Right atrium auricular region (tissue), 2 donors: ENCODE measurements at regions not wholly inside any gene's neighbourhood (a gene's known extent, or its start where the extent isn't known, plus 50 kb on each side); places are given as distances from the start of the nearest gene placed in this dataset.

Source experiments
- DNase-seq: peaks from one replicate; pipeline ENCODE4 v3.0.0-alpha.2; 2019; ENCODE audit warnings: low spot score
- H3K27ac ChIP-seq, 2 donors: fragments of 200-600 bp; sonication (generic); 1 replicate in 1 of 2; 2 replicates in 1 of 2; pipeline ENCODE4 v1.5.1; 2016 to 2019
- H3K27me3 ChIP-seq, 2 donors: fragments of 200-600 bp; sonication (generic); one replicate each; pipeline versions ENCODE4 v1.5.1 to v1.6.0; 2017 to 2019
- H3K36me3 ChIP-seq: fragments of 200-600 bp; sonication (generic); one replicate; pipeline ENCODE4 v1.5.1; 2016
- H3K4me1 ChIP-seq, 2 donors: fragments of 200-600 bp; sonication (generic); one replicate each; pipeline versions ENCODE4 v1.5.1 to v1.6.0; 2017 to 2019
- H3K4me3 ChIP-seq, 2 donors: fragments of 200-600 bp; sonication (generic); 1 replicate in 1 of 2; 2 replicates in 1 of 2; pipeline ENCODE4 v1.5.1; 2017 to 2019; ENCODE audit warnings: mild to moderate bottlenecking in 1 of 2, moderate library complexity in 1 of 2
- H3K9me3 ChIP-seq, 2 donors: fragments of 200-600 bp; sonication (generic); one replicate each; pipeline ENCODE4 v1.5.1; 2019
- TF ChIP-seq, protein P1 (sequence below), 2 donors: fragments of 200-600 bp; sonication (generic); IDR thresholded peaks; one replicate each; pipeline ENCODE4 v1.5.1; 2019; ENCODE audit warnings: antibody characterized with exemption in 2 of 2

DNA sequence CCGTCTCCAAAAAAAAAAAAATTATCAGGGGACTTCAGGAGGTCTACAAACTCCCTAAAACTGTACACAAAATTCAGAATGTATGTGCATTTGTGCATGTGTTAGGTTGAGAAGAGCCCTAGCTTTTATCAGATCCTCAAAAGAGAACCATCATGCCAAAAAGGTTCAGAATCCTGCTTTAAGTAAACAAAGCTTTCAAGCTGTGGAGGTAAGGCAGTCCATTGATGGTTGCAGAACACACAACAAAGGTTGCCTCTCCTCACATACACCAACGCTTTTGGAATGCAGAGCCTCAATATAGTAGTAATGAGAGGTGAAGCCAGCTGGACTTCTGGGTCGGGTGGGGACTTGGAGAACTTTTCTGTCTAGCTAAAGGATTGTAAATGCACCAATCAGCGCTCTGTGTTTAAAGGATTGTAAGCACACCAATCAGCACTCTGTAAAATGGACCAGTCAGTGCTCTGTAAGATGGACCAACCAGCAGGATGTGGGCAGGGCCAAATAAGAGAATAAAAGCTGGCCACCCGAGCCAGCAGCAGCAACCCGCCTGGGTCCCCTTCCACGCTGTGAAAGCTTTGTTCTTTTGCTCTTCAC is 57.9 kb upstream of the RNF38 start:
- Histone ChIP-seq H3K4me3 (no peak overlapping the region), H3K27ac (no peak overlapping the region), H3K36me3 (peaks cover 5% of the 10 kb centered on the region), H3K27me3 (no peaks in the 10 kb centered on the region), H3K9me3 (no peaks in the 10 kb centered on the region), H3K4me1 (peaks cover 0 to 24% of the 10 kb centered on the region in 2 donors)
- TF ChIP-seq, protein P1, sequence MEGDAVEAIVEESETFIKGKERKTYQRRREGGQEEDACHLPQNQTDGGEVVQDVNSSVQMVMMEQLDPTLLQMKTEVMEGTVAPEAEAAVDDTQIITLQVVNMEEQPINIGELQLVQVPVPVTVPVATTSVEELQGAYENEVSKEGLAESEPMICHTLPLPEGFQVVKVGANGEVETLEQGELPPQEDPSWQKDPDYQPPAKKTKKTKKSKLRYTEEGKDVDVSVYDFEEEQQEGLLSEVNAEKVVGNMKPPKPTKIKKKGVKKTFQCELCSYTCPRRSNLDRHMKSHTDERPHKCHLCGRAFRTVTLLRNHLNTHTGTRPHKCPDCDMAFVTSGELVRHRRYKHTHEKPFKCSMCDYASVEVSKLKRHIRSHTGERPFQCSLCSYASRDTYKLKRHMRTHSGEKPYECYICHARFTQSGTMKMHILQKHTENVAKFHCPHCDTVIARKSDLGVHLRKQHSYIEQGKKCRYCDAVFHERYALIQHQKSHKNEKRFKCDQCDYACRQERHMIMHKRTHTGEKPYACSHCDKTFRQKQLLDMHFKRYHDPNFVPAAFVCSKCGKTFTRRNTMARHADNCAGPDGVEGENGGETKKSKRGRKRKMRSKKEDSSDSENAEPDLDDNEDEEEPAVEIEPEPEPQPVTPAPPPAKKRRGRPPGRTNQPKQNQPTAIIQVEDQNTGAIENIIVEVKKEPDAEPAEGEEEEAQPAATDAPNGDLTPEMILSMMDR (IDR thresholded peaks at IDR 0.05) = no peak
- DNase-seq = no peak

DNA sequence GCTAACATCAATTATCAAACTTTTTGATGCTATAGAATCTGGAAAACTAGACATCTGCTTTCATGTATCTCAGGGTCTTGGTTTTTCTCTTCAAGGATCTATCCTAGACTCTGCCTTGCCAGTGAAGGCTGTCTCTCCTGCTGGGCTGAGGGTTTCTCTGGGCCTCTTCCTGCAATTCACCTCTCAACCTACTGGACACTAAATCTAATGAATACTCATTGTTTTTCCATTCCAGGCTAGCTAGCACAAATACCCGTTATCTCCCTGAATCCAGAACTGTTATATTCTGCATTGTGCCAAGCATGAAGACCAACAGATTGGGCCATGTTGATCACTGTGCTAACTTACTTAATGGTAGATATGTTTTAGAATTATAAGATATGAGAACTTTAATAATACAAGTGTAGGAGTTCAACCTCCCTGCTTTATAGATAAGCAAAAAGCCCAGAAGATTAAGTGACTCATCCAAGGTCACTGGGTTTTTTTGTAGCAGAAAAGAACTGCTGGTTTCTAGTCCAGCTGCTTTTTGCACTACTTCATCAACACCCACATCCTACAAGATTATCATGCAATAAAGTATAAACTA is 56.5 kb upstream of the RNF38 start:
- no peak overlapping the region for H3K4me3 ChIP-seq
- no peak for DNase-seq
- H3K27ac ChIP-seq = no peak overlapping the region
- peaks cover 0 to 11% of the 10 kb centered on the region in 2 donors for H3K4me1 ChIP-seq
- no peaks in the 10 kb centered on the region for H3K27me3 ChIP-seq
- H3K36me3 ChIP-seq = peaks cover 5% of the 10 kb centered on the region
- TF ChIP-seq, protein P1 (IDR thresholded peaks at IDR 0.05) = no peak
- no peaks in the 10 kb centered on the region for H3K9me3 ChIP-seq

DNA sequence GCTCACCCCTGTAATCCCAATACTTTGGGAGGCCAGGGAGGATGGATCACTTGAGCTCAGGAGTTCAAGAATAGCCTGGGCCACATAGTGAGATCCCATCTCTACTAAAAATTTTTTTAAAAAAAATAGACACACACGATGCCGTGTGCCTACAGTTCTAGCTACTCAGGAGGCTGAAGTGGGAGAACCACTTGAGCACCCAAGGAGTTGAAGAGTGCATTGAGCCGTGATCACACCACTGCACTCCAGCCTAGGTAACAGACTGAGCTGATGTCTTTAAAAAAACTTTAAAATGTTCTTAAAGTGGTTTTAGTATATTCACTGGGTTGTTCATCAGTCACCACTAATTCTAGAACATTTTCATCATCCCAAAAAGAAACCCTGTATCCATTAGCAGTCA is 51.9 kb upstream of the RNF38 start:
- DNase-seq = no peak
- H3K36me3 ChIP-seq = no peaks in the 10 kb centered on the region
- TF ChIP-seq, protein P1 (IDR thresholded peaks at IDR 0.05) = no peak
- H3K9me3 ChIP-seq = no peaks in the 10 kb centered on the region
- H3K27ac ChIP-seq = no peak overlapping the region
- H3K4me3 ChIP-seq = no peak overlapping the region
- H3K4me1 ChIP-seq = peaks cover 0 to 16% of the 10 kb centered on the region in 2 donors
- H3K27me3 ChIP-seq = no peaks in the 10 kb centered on the region

DNA sequence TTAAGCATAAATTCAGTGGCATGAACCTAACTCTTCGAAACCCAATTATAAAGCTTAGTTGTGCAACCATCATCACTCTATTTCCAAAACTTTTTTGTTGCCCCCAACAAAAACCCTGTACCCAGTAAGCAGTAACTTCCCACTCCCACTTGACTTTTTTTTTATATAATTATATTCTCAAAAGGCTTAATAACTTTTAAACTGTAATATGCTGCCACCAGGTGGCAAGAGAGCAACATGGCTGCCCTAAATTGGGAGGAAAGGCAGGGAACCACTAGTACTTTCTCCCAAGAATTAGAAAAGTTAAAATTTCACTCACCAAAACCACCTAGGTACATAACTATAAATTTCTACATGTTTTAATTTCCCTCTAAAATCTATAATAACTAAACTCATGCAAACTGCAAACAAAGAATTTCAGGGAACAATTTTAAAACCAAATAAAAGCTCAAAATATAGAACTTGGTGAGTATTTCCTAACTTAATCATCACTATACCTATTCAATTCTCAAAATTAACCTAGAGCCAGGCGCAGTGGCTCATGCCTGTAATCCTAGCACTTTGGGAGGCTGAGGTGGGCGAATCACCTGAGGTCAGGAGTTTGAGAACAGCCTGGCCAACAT is 50.2 kb upstream of the RNF38 start:
- Histone ChIP-seq H3K9me3 (no peaks in the 10 kb centered on the region), H3K36me3 (no peaks in the 10 kb centered on the region), H3K4me1 (peaks cover 0 to 12% of the 10 kb centered on the region in 2 donors), H3K27me3 (no peaks in the 10 kb centered on the region), H3K27ac (no peak overlapping the region), H3K4me3 (no peak overlapping the region)
- TF ChIP-seq, protein P1 (IDR thresholded peaks at IDR 0.05) = peak; percentile 40 to 80
- DNase-seq = no peak
